22Rv1 (cell line): ENCODE measurements at regions not wholly inside any gene's neighbourhood (a gene's known extent, or its start where the extent isn't known, plus 50 kb on each side); places are given as distances from the start of the nearest gene placed in this dataset.

Source experiments
- CTCF ChIP-seq: fragments of 450-650 bp; IDR thresholded peaks from 2 replicates; pipeline ENCODE4 v1.5.1; 2017; ENCODE audit warnings: mild to moderate bottlenecking
- ZFX ChIP-seq: fragments of 450-650 bp; IDR thresholded peaks from 2 replicates; pipeline ENCODE4 v1.6.1; 2017; ENCODE audit warnings: antibody characterized with exemption, borderline replicate concordance

GRCh38 chr18:70432804-70433400, 144.1 kb downstream of the SOCS6 start:
- TF ChIP-seq CTCF, result no peak
- TF ChIP-seq ZFX, result no peak
